GM06990 (cell line): ENCODE measurements at regions not wholly inside any gene's neighbourhood (a gene's known extent, or its start where the extent isn't known, plus 50 kb on each side); places are given as distances from the start of the nearest gene placed in this dataset.

ENCODE experiments used
- DNase-seq: peaks from one replicate; pipeline ENCODE4 v3.0.0-alpha.2; 2011; ENCODE audit not compliant: insufficient read length; ENCODE audit errors: extremely low read depth
- H3K27me3 ChIP-seq: replicated peaks from 2 replicates; pipeline ENCODE4 v1.6.0; 2011; ENCODE audit warnings: low read length; ENCODE audit not compliant: control insufficient read depth, insufficient read depth
- H3K36me3 ChIP-seq: 2 replicates; pipeline ENCODE4 v1.5.1; 2011; ENCODE audit warnings: low read length; ENCODE audit not compliant: control insufficient read depth, insufficient read depth
- H3K4me3 ChIP-seq: replicated peaks from 2 replicates; pipeline ENCODE4 v1.5.1; 2011; ENCODE audit warnings: low read depth, mild to moderate bottlenecking, control low read depth, low read length
- TF ChIP-seq, protein P1 (sequence below): IDR thresholded peaks from 2 replicates; pipeline ENCODE4 v1.5.1; 2011; ENCODE audit warnings: low read length, control low read depth, mild to moderate bottlenecking, inconsistent platforms; ENCODE audit not compliant: insufficient read depth, poor library complexity, severe bottlenecking

DNA sequence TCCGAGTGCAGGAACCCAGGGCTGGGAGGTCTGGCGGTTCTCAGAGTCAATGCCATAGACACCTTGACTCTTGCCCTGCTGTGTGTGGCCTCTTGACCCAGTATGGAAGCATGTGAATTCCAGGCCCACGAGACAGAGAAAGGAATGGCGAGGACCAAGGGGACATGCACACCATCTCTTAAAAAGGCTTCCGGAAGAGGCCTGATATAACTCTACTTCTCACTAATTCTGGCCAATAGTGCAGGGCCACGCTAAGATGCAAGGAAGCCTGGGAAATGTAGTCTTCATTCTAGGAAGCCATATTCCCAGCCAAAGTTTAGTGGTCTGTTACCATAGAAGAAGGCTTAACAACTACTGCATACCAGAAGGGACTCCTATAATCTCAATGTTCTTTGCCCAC lies 177.0 kb upstream of the KCNG1 start:
- H3K4me3 ChIP-seq, result no peak overlapping the region
- TF ChIP-seq, protein P1, sequence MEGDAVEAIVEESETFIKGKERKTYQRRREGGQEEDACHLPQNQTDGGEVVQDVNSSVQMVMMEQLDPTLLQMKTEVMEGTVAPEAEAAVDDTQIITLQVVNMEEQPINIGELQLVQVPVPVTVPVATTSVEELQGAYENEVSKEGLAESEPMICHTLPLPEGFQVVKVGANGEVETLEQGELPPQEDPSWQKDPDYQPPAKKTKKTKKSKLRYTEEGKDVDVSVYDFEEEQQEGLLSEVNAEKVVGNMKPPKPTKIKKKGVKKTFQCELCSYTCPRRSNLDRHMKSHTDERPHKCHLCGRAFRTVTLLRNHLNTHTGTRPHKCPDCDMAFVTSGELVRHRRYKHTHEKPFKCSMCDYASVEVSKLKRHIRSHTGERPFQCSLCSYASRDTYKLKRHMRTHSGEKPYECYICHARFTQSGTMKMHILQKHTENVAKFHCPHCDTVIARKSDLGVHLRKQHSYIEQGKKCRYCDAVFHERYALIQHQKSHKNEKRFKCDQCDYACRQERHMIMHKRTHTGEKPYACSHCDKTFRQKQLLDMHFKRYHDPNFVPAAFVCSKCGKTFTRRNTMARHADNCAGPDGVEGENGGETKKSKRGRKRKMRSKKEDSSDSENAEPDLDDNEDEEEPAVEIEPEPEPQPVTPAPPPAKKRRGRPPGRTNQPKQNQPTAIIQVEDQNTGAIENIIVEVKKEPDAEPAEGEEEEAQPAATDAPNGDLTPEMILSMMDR, result no peak
- DNase-seq, result no peak
- H3K36me3 ChIP-seq, result no peaks in the 10 kb centered on the region
- no peaks in the 10 kb centered on the region for H3K27me3 ChIP-seq

DNA sequence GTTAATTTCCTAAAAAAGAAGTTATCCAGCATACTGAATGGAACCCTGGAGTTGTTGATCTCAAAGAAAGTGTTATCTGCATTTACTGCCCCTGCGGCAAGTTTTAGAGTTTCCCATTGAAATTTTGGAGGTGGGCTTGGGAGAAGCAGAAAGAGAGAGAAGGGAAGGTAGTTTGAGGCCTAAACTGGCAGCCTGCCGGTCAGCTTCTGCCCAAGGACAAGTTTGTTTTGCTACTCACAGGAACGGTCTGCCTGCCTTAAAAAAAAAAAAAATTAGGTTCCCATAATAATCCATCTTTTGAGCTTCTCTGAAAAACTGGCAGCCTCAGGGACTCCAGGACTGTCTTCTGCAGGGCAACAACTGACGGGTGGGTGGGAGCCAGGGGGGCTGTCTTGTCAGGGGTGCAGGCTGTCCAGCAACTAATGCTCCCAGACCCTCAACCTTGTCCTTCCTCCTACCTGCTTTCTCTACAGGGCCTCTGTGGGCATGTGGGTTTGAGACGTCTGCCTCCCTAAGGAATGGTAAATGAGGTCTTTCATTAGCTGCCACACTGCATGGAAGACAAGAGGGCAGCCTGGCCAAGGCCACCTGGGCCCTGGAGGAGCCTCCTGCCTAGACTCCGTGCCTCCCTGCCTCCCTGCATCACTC lies 176.1 kb upstream of the KCNG1 start:
- TF ChIP-seq, protein P1, result no peak
- no peaks in the 10 kb centered on the region for H3K27me3 ChIP-seq

GRCh38 chr20:51198238-51198637 lies 175.3 kb upstream of the KCNG1 start:
- TF ChIP-seq, protein P1, result no peak
- H3K36me3 ChIP-seq, result no peaks in the 10 kb centered on the region
- no peak for DNase-seq
- no peaks in the 10 kb centered on the region for H3K27me3 ChIP-seq
- no peak overlapping the region for H3K4me3 ChIP-seq

More for the DNA sequence above, 176.1 kb upstream of the KCNG1 start:
- H3K36me3 ChIP-seq, result no peaks in the 10 kb centered on the region
- no peak for DNase-seq
- no peak overlapping the region for H3K4me3 ChIP-seq

- no peak for DNase-seq
- TF ChIP-seq, protein P1, result no peak
- no peak overlapping the region for H3K4me3 ChIP-seq
- H3K36me3 ChIP-seq, result no peaks in the 10 kb centered on the region
- no peaks in the 10 kb centered on the region for H3K27me3 ChIP-seq
Observed at GRCh38 chr20:51196991-51197651, 174.2 kb upstream of the KCNG1 start.

DNA sequence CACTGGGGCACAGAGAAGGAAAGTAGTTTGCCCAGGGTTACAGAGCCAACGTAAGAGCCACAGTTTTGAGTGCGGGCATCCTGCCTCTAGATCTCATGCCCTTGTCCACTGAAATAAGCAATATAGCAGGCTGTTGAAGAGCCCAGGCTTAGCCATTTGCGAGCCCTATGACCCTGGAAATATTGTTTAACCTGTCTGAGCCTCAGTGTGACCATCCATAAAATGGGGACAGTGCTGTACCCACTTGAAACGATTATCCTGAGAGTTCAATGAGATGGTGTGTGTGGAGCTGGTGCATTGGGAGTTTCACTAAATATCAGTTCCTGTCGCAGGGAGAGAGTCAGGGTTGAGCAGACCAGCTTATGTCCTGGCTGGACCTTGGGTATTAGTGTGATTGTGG lies 173.1 kb upstream of the KCNG1 start:
- Histone ChIP-seq H3K4me3 (no peak overlapping the region), H3K36me3 (no peaks in the 10 kb centered on the region), H3K27me3 (no peaks in the 10 kb centered on the region)
- TF ChIP-seq, protein P1, result no peak
- no peak for DNase-seq
